ENCODE measurements at regions not wholly inside any gene's neighbourhood (a gene's known extent, or its start where the extent isn't known, plus 50 kb on each side); places are given as distances from the start of the nearest gene placed in this dataset.

GRCh38 chr12:128178565-128178964 is 88.4 kb upstream of the TMEM132C start:
- Mint-ChIP-seq H3K9me3 (no peaks in the 10 kb centered on the region), H3K36me3 (no peaks in the 10 kb centered on the region), H3K27me3 (ENCODE audit: low read depth) (peaks cover 3% of the 10 kb centered on the region), H3K4me3 (no peak overlapping the region), H3K4me1 (no peaks in the 10 kb centered on the region), H3K27ac (no peak overlapping the region)
- no peak for DNase-seq (ENCODE audit: low spot score in 2 of 2, unreplicated experiment in 2 of 2)
- no peak for TF ChIP-seq CTCF (IDR thresholded peaks at IDR 0.05; ENCODE audit: unreplicated experiment)

GRCh38 chr12:128178966-128179365 is 88.0 kb upstream of the TMEM132C start:
- TF ChIP-seq CTCF (IDR thresholded peaks at IDR 0.05; ENCODE audit: unreplicated experiment): no peak
- Mint-ChIP-seq H3K4me1 (no peaks in the 10 kb centered on the region), H3K36me3 (no peaks in the 10 kb centered on the region), H3K27me3 (ENCODE audit: low read depth) (peaks cover 3% of the 10 kb centered on the region), H3K27ac (no peak overlapping the region), H3K9me3 (no peaks in the 10 kb centered on the region), H3K4me3 (no peak overlapping the region)
- DNase-seq (ENCODE audit: low spot score in 2 of 2, unreplicated experiment in 2 of 2): no peak

GRCh38 chr12:128180166-128180565 is 86.8 kb upstream of the TMEM132C start:
- Mint-ChIP-seq H3K4me3 (no peak overlapping the region), H3K4me1 (no peaks in the 10 kb centered on the region), H3K36me3 (no peaks in the 10 kb centered on the region), H3K9me3 (no peaks in the 10 kb centered on the region), H3K27ac (no peak overlapping the region), H3K27me3 (ENCODE audit: low read depth) (peaks cover 3% of the 10 kb centered on the region)
- TF ChIP-seq CTCF (IDR thresholded peaks at IDR 0.05; ENCODE audit: unreplicated experiment): no peak
- no peak for DNase-seq (ENCODE audit: low spot score in 2 of 2, unreplicated experiment in 2 of 2)

- Mint-ChIP-seq H3K9me3 (peaks cover 8% of the 10 kb centered on the region), H3K4me1 (no peaks in the 10 kb centered on the region), H3K27ac (no peak overlapping the region), H3K4me3 (no peak overlapping the region), H3K36me3 (no peaks in the 10 kb centered on the region), H3K27me3 (ENCODE audit: low read depth) (peaks cover 2% of the 10 kb centered on the region)
- no peak for DNase-seq (ENCODE audit: low spot score in 2 of 2, unreplicated experiment in 2 of 2)
- no peak for TF ChIP-seq CTCF (IDR thresholded peaks at IDR 0.05; ENCODE audit: unreplicated experiment)
Measured at GRCh38 chr12:128190052-128190451, 76.9 kb upstream of the TMEM132C start.

- Mint-ChIP-seq H3K4me1 (no peaks in the 10 kb centered on the region), H3K27ac (no peak overlapping the region), H3K9me3 (peaks cover 8% of the 10 kb centered on the region), H3K27me3 (ENCODE audit: low read depth) (peaks cover 2% of the 10 kb centered on the region), H3K36me3 (no peaks in the 10 kb centered on the region), H3K4me3 (no peak overlapping the region)
- peak; percentile 44 for TF ChIP-seq CTCF (IDR thresholded peaks at IDR 0.05; ENCODE audit: unreplicated experiment)
- peak in 1 of 2 experiments; percentile 48 for DNase-seq (ENCODE audit: low spot score in 2 of 2, unreplicated experiment in 2 of 2)
Measured at GRCh38 chr12:128190614-128191013, 76.4 kb upstream of the TMEM132C start.

GRCh38 chr12:128191380-128191779 is 75.6 kb upstream of the TMEM132C start:
- Mint-ChIP-seq H3K9me3 (peaks cover 8% of the 10 kb centered on the region), H3K4me3 (no peak overlapping the region), H3K4me1 (no peaks in the 10 kb centered on the region), H3K27me3 (ENCODE audit: low read depth) (peaks cover 5% of the 10 kb centered on the region), H3K27ac (no peak overlapping the region), H3K36me3 (no peaks in the 10 kb centered on the region)
- TF ChIP-seq CTCF (IDR thresholded peaks at IDR 0.05; ENCODE audit: unreplicated experiment): no peak
- DNase-seq (ENCODE audit: low spot score in 2 of 2, unreplicated experiment in 2 of 2): no peak

Measured in mesothelial cell of epicardium (in vitro differentiated cells).